OCI-LY7 (cell line): ENCODE measurements at regions not wholly inside any gene's neighbourhood (a gene's known extent, or its start where the extent isn't known, plus 50 kb on each side); places are given as distances from the start of the nearest gene placed in this dataset.
"Not testable (repeated sequence)": the region's sequence is repeated elsewhere in the genome, so short reads cannot be mapped to it uniquely, and the experiment has no call there.

Experiments used
- EZH2phosphoT487 ChIP-seq: fragments of 200-600 bp; sonication (generic); IDR thresholded peaks from 2 replicates; pipeline ENCODE4 v1.6.1; 2018; ENCODE audit warnings: low read depth, borderline replicate concordance, mild to moderate bottlenecking, mixed run types, antibody characterized with exemption, low read length, moderate library complexity, mixed read lengths
- TF ChIP-seq, protein P1 (sequence below): fragments of 200-600 bp; sonication (generic); conservative IDR thresholded peaks from 2 replicates; pipeline ENCODE4 v1.5.1; 2014; ENCODE audit warnings: mild to moderate bottlenecking, antibody characterized with exemption, low read length, moderate library complexity, mixed read lengths

DNA sequence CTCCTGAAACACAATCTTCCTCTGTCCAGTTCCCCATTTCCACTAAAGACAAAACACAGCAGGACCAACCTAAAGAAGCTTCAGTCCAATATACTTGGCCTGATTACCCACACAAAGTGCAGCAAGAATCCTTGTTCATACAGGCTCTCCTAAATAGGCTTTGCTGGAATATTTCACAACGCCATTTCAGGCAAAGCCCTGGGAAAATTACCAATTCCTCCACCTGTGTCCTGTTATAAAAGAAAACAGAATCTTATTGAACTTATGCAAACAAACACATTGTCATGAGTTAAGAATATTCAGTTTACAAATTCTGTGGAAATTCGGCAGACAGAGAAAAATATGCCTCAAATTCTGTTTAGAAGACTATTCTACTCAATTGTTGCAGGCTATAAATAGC lies 115.0 kb upstream of the NBPF11 start:
- TF ChIP-seq, protein P1, sequence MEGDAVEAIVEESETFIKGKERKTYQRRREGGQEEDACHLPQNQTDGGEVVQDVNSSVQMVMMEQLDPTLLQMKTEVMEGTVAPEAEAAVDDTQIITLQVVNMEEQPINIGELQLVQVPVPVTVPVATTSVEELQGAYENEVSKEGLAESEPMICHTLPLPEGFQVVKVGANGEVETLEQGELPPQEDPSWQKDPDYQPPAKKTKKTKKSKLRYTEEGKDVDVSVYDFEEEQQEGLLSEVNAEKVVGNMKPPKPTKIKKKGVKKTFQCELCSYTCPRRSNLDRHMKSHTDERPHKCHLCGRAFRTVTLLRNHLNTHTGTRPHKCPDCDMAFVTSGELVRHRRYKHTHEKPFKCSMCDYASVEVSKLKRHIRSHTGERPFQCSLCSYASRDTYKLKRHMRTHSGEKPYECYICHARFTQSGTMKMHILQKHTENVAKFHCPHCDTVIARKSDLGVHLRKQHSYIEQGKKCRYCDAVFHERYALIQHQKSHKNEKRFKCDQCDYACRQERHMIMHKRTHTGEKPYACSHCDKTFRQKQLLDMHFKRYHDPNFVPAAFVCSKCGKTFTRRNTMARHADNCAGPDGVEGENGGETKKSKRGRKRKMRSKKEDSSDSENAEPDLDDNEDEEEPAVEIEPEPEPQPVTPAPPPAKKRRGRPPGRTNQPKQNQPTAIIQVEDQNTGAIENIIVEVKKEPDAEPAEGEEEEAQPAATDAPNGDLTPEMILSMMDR = not testable (repeated sequence)
- TF ChIP-seq EZH2phosphoT487 = not testable (repeated sequence)
